HG02870 (cell line): ENCODE measurements at regions not wholly inside any gene's neighbourhood (a gene's known extent, or its start where the extent isn't known, plus 50 kb on each side); places are given as distances from the start of the nearest gene placed in this dataset.

ENCODE experiments used
- ATAC-seq: cut with Tn5 transposase; IDR thresholded peaks from one replicate; pipeline ENCODE4 v1.9.1; 2021; ENCODE audit warnings: mild to moderate bottlenecking, moderate library complexity; ENCODE audit not compliant: unreplicated experiment

GRCh38 chr4:162392946-162393345, 229.1 kb upstream of the FSTL5 start:
- ATAC-seq: no peak

GRCh38 chr4:162366146-162366545, 202.3 kb upstream of the FSTL5 start:
- ATAC-seq: no peak

- ATAC-seq: no peak
Observed at GRCh38 chr4:162364651-162365050, 200.9 kb upstream of the FSTL5 start.

GRCh38 chr4:162360369-162361149, 196.8 kb upstream of the FSTL5 start:
- no peak for ATAC-seq

GRCh38 chr4:162356181-162356580, 192.4 kb upstream of the FSTL5 start:
- no peak for ATAC-seq

GRCh38 chr4:162352580-162353107, 188.8 kb upstream of the FSTL5 start:
- ATAC-seq: no peak

- no peak for ATAC-seq
Observed at GRCh38 chr4:162350331-162350730, 186.5 kb upstream of the FSTL5 start.

- no peak for ATAC-seq
Observed at GRCh38 chr4:162349395-162349794, 185.6 kb upstream of the FSTL5 start.

- no peak for ATAC-seq
Observed at GRCh38 chr4:162347842-162348213, 184.0 kb upstream of the FSTL5 start.

GRCh38 chr4:162347156-162347841, 183.5 kb upstream of the FSTL5 start:
- no peak for ATAC-seq

GRCh38 chr4:162343967-162344366, 180.2 kb upstream of the FSTL5 start:
- ATAC-seq: no peak

- no peak for ATAC-seq
Observed at GRCh38 chr4:162341533-162341932, 177.7 kb upstream of the FSTL5 start.

GRCh38 chr4:162323919-162324318, 160.1 kb upstream of the FSTL5 start:
- ATAC-seq: no peak

- ATAC-seq: no peak
Observed at GRCh38 chr4:162322054-162322453, 158.3 kb upstream of the FSTL5 start.

- ATAC-seq: no peak
Observed at GRCh38 chr4:162285753-162286152, 122.0 kb upstream of the FSTL5 start.

- no peak for ATAC-seq
Observed at GRCh38 chr4:162282684-162283083, 118.9 kb upstream of the FSTL5 start.

GRCh38 chr4:162274354-162274753, 110.6 kb upstream of the FSTL5 start:
- ATAC-seq: peak; percentile 87

GRCh38 chr4:162272215-162272614, 108.4 kb upstream of the FSTL5 start:
- ATAC-seq: no peak

- no peak for ATAC-seq
Observed at GRCh38 chr4:162268911-162269310, 105.1 kb upstream of the FSTL5 start.

- ATAC-seq: no peak
Observed at GRCh38 chr4:162265802-162266201, 102.0 kb upstream of the FSTL5 start.

- ATAC-seq: no peak
Observed at GRCh38 chr4:162245051-162245450, 81.3 kb upstream of the FSTL5 start.

- no peak for ATAC-seq
Observed at GRCh38 chr4:162241857-162242256, 78.1 kb upstream of the FSTL5 start.
